IMR-90 (cell line): ENCODE measurements at regions not wholly inside any gene's neighbourhood (a gene's known extent, or its start where the extent isn't known, plus 50 kb on each side); places are given as distances from the start of the nearest gene placed in this dataset.
A peak's percentile ranks its signal among the peaks of the same experiment; 100 is the strongest.

Experiments used
- ATAC-seq: fragments of 200-7000 bp; cut with Tn5 transposase; 2 replicates; pipeline ENCODE4 v1.9.1; 2020; ENCODE audit warnings: low read depth, mild to moderate bottlenecking, moderate library complexity
- BruUV-seq: library from RNA; stranded (reverse); fragments of 400-500 nt; replicated peaks from 2 replicates; lab custom pipeline; 2021; lab: Mats Ljungman, UMichigan
- CTCF ChIA-PET: fragments of 300-600 bp; formaldehyde crosslinking; extraction: SDS; loops from one replicate; lab custom pipeline; 2021; ENCODE audit warnings: antibody characterized with exemption; lab: Yijun Ruan, JAX
- POLR2A ChIA-PET: fragments of 300-600 bp; sonication (Branson Sonifier 250); formaldehyde crosslinking; loops from one replicate; lab custom pipeline; 2022; ENCODE audit warnings: antibody characterized with exemption; ENCODE audit not compliant: unreplicated experiment; lab: Charles Lee
- DNase-seq: peaks from one replicate; pipeline ENCODE4 v3.0.0; 2013
- H2AFZ ChIP-seq: replicated peaks from 2 replicates; pipeline ENCODE3; 2013; ENCODE audit warnings: low read length, mild to moderate bottlenecking; ENCODE audit not compliant: poor library complexity
- H2AK5ac ChIP-seq: 2 replicates; pipeline ENCODE4 v1.6.1; 2013; ENCODE audit warnings: low read depth, low read length, inconsistent platforms
- H2AK9ac ChIP-seq: replicated peaks from 2 replicates; pipeline ENCODE3; 2013; ENCODE audit warnings: mild to moderate bottlenecking, low read depth, low read length, moderate library complexity; ENCODE audit not compliant: poor library complexity
- H2BK120ac ChIP-seq: 2 replicates; pipeline ENCODE4 v1.6.1; 2013; ENCODE audit warnings: low read depth, low read length, inconsistent platforms
- H2BK15ac ChIP-seq: 3 replicates; pipeline ENCODE4 v1.6.1; 2013; ENCODE audit warnings: low read depth, low read length, inconsistent platforms
- H2BK20ac ChIP-seq: 2 replicates; pipeline ENCODE4 v1.6.1; 2013; ENCODE audit warnings: low read depth, mild to moderate bottlenecking, inconsistent platforms, low read length, moderate library complexity
- H2BK5ac ChIP-seq: 2 replicates; pipeline ENCODE4 v1.6.1; 2013; ENCODE audit warnings: mild to moderate bottlenecking, low read depth, low read length, inconsistent platforms; ENCODE audit not compliant: poor library complexity, severe bottlenecking
- H3K14ac ChIP-seq: replicated peaks from 2 replicates; pipeline ENCODE4 v1.6.1; 2013; ENCODE audit warnings: low read depth, low read length, inconsistent platforms
- H3K18ac ChIP-seq: 2 replicates; pipeline ENCODE4 v1.6.1; 2013; ENCODE audit warnings: low read depth, low read length, control low read depth
- H3K23ac ChIP-seq: 2 replicates; pipeline ENCODE4 v1.6.1; 2013; ENCODE audit warnings: low read depth, low read length, inconsistent platforms
- H3K27ac ChIP-seq: 2 replicates; pipeline ENCODE4 v1.5.1; 2013; ENCODE audit warnings: mild to moderate bottlenecking, control low read depth, low read length; ENCODE audit not compliant: insufficient read depth
- H3K27me3 ChIP-seq: 2 replicates; pipeline ENCODE4 v1.6.1; 2013; ENCODE audit warnings: low read length; ENCODE audit not compliant: control insufficient read depth, insufficient read depth
- H3K36me3 ChIP-seq: 2 replicates; pipeline ENCODE4 v1.6.1; 2013; ENCODE audit warnings: low read length, mixed read lengths; ENCODE audit not compliant: control insufficient read depth, insufficient read depth
- H3K4ac ChIP-seq: 2 replicates; pipeline ENCODE4 v1.6.1; 2013; ENCODE audit warnings: low read depth, low read length, inconsistent platforms
- H3K4me1 ChIP-seq: 2 replicates; pipeline ENCODE4 v1.6.1; 2013; ENCODE audit warnings: low read length, mixed read lengths; ENCODE audit not compliant: control insufficient read depth, insufficient read depth
- H3K4me2 ChIP-seq: 2 replicates; pipeline ENCODE4 v1.6.1; 2013; ENCODE audit warnings: low read depth, mild to moderate bottlenecking, control low read depth, low read length, moderate library complexity
- H3K4me3 ChIP-seq: 2 replicates; pipeline ENCODE4 v1.5.1; 2013; ENCODE audit warnings: low read depth, mild to moderate bottlenecking, control low read depth, low read length, moderate library complexity; ENCODE audit not compliant: insufficient read depth
- H3K56ac ChIP-seq: 2 replicates; pipeline ENCODE4 v1.6.1; 2013; ENCODE audit warnings: low read length, inconsistent platforms; ENCODE audit not compliant: insufficient read depth; ENCODE audit errors: extremely low read depth
- H3K79me1 ChIP-seq, 2 experiments: 2 replicates each; pipeline ENCODE4 v1.6.1; 2013; ENCODE audit warnings: low read length in 2 of 2, inconsistent platforms in 1 of 2, low read depth in 1 of 2
- H3K9ac ChIP-seq: 2 replicates; pipeline ENCODE4 v1.6.1; 2013; ENCODE audit warnings: low read depth, low read length, control low read depth
- H3K9me1 ChIP-seq: 2 replicates; pipeline ENCODE4 v1.6.1; 2013; ENCODE audit warnings: low read length, inconsistent platforms; ENCODE audit not compliant: insufficient read depth
- H3K9me3 ChIP-seq: 2 replicates; pipeline ENCODE4 v1.6.1; 2013; ENCODE audit warnings: low read length; ENCODE audit not compliant: control insufficient read depth, insufficient read depth
- H4K20me1 ChIP-seq: 2 replicates; pipeline ENCODE4 v1.6.1; 2013; ENCODE audit warnings: low read length, inconsistent platforms; ENCODE audit not compliant: insufficient read depth
- H4K5ac ChIP-seq: 2 replicates; pipeline ENCODE4 v1.6.1; 2013; ENCODE audit warnings: mild to moderate bottlenecking, low read depth, low read length, control low read depth
- H4K8ac ChIP-seq, 2 experiments: 2 replicates each; pipeline ENCODE4 v1.6.1; 2013; ENCODE audit warnings: low read depth in 2 of 2, low read length in 2 of 2, control low read depth in 1 of 2, inconsistent platforms in 1 of 2
- H4K91ac ChIP-seq: 2 replicates; pipeline ENCODE4 v1.6.1; 2013; ENCODE audit warnings: low read depth, low read length, inconsistent platforms; ENCODE audit not compliant: insufficient read depth
- CEBPB ChIP-seq: IDR thresholded peaks from 2 replicates; pipeline ENCODE4 v1.6.1; 2012; ENCODE audit warnings: low read depth, low read length, improper control_type of control experiment
- CTCF ChIP-seq: conservative IDR thresholded peaks from 2 replicates; pipeline ENCODE4 v1.5.1; 2012; ENCODE audit warnings: mild to moderate bottlenecking, low read depth, low read length, improper control_type of control experiment
- MAZ ChIP-seq: IDR thresholded peaks from 2 replicates; pipeline ENCODE4 v1.6.1; 2012; ENCODE audit warnings: low read depth, mild to moderate bottlenecking, low read length, improper control_type of control experiment, moderate library complexity, borderline replicate concordance
- WGBS, 2 experiments: methylation state at CpG; one replicate each; pipeline versions ENCODE4 v1.1.5 to v1.1.7; 2013; ENCODE audit warnings: missing lambda C conversion rate in 2 of 2; ENCODE audit not compliant: insufficient read length in 1 of 2; ENCODE audit errors: extremely low coverage in 2 of 2; 5-methylcytosine and 5-hydroxymethylcytosine counted together
- dilution Hi-C: fragments of 300-500 bp; cut with HindIII; formaldehyde crosslinking; loops from one replicate; pipeline ENCODE4 v1.14.3; 2018; ENCODE audit warnings: low sequenced_read_pairs; ENCODE audit not compliant: unreplicated experiment
- in situ Hi-C: fragments of 300-500 bp; cut with MboI; formaldehyde crosslinking; loops from 3 replicates; pipeline ENCODE4 v1.14.3; 2019; ENCODE audit warnings: low sequenced_read_pairs, inconsistent platforms, mixed read lengths
- intact Hi-C: fragments of 100-400 bp; cut with micrococcal nuclease; formaldehyde crosslinking; loops from 2 replicates; pipeline ENCODE4 v1.10.0; 2022

GRCh38 chr5:92899611-92900010 is 681.4 kb downstream of the NR2F1-AS1 start:
- no peak overlapping the region for H3K56ac ChIP-seq
- H2AFZ ChIP-seq: no peak overlapping the region
- H2BK5ac ChIP-seq: no peak overlapping the region
- no peak overlapping the region for H2AK9ac ChIP-seq
- H3K4me1 ChIP-seq: no peaks in the 10 kb centered on the region
- no peak overlapping the region for H3K4ac ChIP-seq
- DNase-seq (peak; percentile 25), ATAC-seq (no peak)
- no peak overlapping the region for H4K8ac ChIP-seq
- dilution Hi-C loops (no loop called here), intact Hi-C loops (loop anchor here (10.0 kb wide), 1 partner anchor 335 kb away; no protein-coding TSS in a partner anchor), in situ Hi-C loops (loop anchor here (25.0 kb wide), 1 partner anchor 688 kb away; the partner anchor contains the start of genes NR2F1 and NR2F1-AS1)
- H3K79me1 ChIP-seq: no peaks in the 10 kb centered on the region
- no peak overlapping the region for H4K5ac ChIP-seq
- no peaks in the 10 kb centered on the region for H3K9me3 ChIP-seq
- no peaks in the 10 kb centered on the region for H3K27me3 ChIP-seq
- H3K23ac ChIP-seq: no peak overlapping the region
- H3K9me1 ChIP-seq: no peaks in the 10 kb centered on the region
- WGBS, 2 experiments: no CpG with 5 or more reads among the region's 4 CpGs
- no peak overlapping the region for H4K91ac ChIP-seq
- no peak overlapping the region for H3K27ac ChIP-seq
- BruUV-seq: no TSS peak
- POLR2A ChIA-PET: no interaction called here
- CTCF ChIA-PET: no interaction called here
- H2BK15ac ChIP-seq: no peak overlapping the region
- no peak overlapping the region for H2AK5ac ChIP-seq
- H3K4me3 ChIP-seq: no peak overlapping the region
- H3K14ac ChIP-seq: no peak overlapping the region
- H2BK20ac ChIP-seq: no peak overlapping the region
- no peak overlapping the region for H2BK120ac ChIP-seq
- H3K18ac ChIP-seq: no peak overlapping the region
- no peaks in the 10 kb centered on the region for H3K36me3 ChIP-seq
- TF ChIP-seq CEBPB (peak; percentile 8; the same call in 1 of the 2 replicates), CTCF (no peak), MAZ (no peak)
- H3K9ac ChIP-seq: no peak overlapping the region
- H3K4me2 ChIP-seq: no peak overlapping the region
- no peaks in the 10 kb centered on the region for H4K20me1 ChIP-seq
